Right cardiac atrium (tissue), 5 donors: ENCODE measurements at regions not wholly inside any gene's neighbourhood (a gene's known extent, or its start where the extent isn't known, plus 50 kb on each side); places are given as distances from the start of the nearest gene placed in this dataset.
A peak's percentile ranks its signal among the peaks of the same experiment; 100 is the strongest.

ENCODE experiments used
- ATAC-seq, 2 donors: fragments of 200-7000 bp; cut with Tn5 transposase; one replicate each; pipeline versions ENCODE4 v1.8.0 to v1.9.1; 2020; ENCODE audit warnings: moderate library complexity in 2 of 2, mild to moderate bottlenecking in 1 of 2
- DNase-seq, 3 donors: peaks; one replicate each; pipeline ENCODE4 v3.0.0-alpha.2; 2020
- H3K27ac ChIP-seq: one replicate; pipeline ENCODE4 v1.5.1; 2013; ENCODE audit warnings: mild to moderate bottlenecking, low read length, control low read depth, moderate library complexity
- H3K27me3 ChIP-seq: one replicate; pipeline ENCODE4 v1.6.1; 2013; ENCODE audit not compliant: control insufficient read depth, insufficient read depth
- H3K4me1 ChIP-seq: one replicate; pipeline ENCODE4 v1.6.1; 2013; ENCODE audit warnings: low read length; ENCODE audit not compliant: control insufficient read depth, insufficient read depth
- H3K4me3 ChIP-seq: one replicate; pipeline ENCODE4 v1.5.1; 2013; ENCODE audit warnings: low read length, control low read depth
- H3K9me3 ChIP-seq: one replicate; pipeline ENCODE4 v1.6.1; 2013; ENCODE audit warnings: low read length; ENCODE audit not compliant: control insufficient read depth
- WGBS: extraction: QIAGEN DNeasy Blood & Tissue Kit; methylation state at CpG from one replicate; pipeline ENCODE4 v1.1.7; 2013; 5-methylcytosine and 5-hydroxymethylcytosine counted together
- intact Hi-C, 4 donors: fragments of 100-400 bp; cut with DNase I; formaldehyde crosslinking; loops; one replicate each; pipeline versions ENCODE4 v1.11.0 to v1.14.0; 2022 to 2023
- donor health status: healthy with polysubstance abuse.
- donor health status: DM: no; HTN: yes; CAD: no.
- donor health status: DM: no; HTN: no; CAD: no.
- donor health status: DM: no; HTN: yes; CAD: no; lungs with severe emphysema.
- donor health status: DM: yes; HTN: yes; CAD: no.

DNA sequence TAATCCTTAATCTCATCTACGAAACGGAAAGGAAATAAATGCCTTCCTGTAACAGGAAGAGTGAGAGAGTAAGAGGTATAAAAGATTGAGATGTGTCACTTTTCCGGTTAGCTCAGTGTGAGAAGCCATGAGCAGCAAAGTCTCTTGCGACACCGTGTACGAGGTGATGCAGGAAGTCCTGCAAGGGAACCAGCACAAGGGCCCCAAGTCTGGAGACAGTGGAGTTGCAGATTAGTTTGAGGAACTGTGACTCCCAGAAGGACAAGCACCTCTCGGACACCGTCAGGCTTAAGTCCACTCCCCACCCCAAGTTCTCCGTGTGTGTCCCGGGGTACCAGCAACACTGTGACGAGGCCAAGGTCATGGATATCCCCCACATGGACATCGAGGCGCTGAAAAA, 592.3 kb upstream of the ADGRL2 start:
- no peak overlapping the region for H3K4me3 ChIP-seq
- no peak overlapping the region for H3K27ac ChIP-seq
- 73% methylated on average over 13 of the region's 13 CpGs for WGBS
- ATAC-seq, result no peak
- H3K9me3 ChIP-seq, result no peaks in the 10 kb centered on the region
- no peaks in the 10 kb centered on the region for H3K27me3 ChIP-seq
- no peaks in the 10 kb centered on the region for H3K4me1 ChIP-seq
- DNase-seq, result peak in 1 of 3 donors; percentile 25
- intact Hi-C loops, result no loop called here

DNA sequence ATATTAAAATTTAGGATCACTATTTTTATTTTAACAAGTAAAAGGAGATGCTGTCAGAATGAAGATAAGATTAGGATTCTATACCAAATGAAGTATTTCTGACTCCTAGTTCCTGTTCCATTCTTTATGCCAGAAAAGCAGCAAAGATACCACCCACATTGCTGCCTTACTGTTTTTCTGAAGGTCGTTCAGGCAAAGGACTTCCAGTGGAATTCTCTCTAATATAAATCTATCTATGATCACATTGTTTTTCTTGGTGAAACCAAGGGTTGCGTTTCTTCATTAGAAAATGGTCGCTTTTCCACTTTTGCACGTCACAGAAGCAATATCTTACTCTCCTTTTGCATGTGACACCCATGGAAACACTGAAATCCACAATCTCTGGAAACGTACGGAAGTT, 594.8 kb upstream of the ADGRL2 start:
- ATAC-seq, result no peak
- H3K27ac ChIP-seq, result no peak overlapping the region
- 52% methylated on average over 6 of the region's 6 CpGs for WGBS
- no peaks in the 10 kb centered on the region for H3K4me1 ChIP-seq
- H3K9me3 ChIP-seq, result no peaks in the 10 kb centered on the region
- intact Hi-C loops, result no loop called here
- no peak overlapping the region for H3K4me3 ChIP-seq
- no peaks in the 10 kb centered on the region for H3K27me3 ChIP-seq
- DNase-seq, result no peak

DNA sequence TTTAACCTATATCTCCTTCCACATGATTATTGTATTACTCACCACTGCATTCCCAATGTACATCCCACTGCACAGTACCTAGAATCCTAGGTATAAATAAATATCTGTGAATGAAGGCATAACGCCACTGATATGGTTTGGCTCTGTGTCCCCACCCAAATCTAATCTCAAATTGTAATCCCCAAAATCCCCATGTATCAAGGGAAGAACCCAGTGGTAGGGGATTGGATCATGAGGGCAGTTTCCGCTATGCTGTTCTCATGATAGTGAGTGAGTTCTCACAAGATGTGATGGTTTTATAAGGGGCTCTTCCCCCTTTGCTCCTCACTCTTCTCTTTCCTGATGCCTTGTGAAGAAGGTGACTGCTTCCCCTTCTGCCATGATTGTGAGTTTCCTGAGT, 599.0 kb upstream of the ADGRL2 start:
- no peak overlapping the region for H3K27ac ChIP-seq
- no peaks in the 10 kb centered on the region for H3K4me1 ChIP-seq
- DNase-seq (no peak), ATAC-seq (no peak)
- no peaks in the 10 kb centered on the region for H3K27me3 ChIP-seq
- WGBS, result 94% methylated on average over 2 of the region's 2 CpGs
- intact Hi-C loops, result no loop called here
- no peak overlapping the region for H3K4me3 ChIP-seq
- H3K9me3 ChIP-seq, result no peaks in the 10 kb centered on the region

DNA sequence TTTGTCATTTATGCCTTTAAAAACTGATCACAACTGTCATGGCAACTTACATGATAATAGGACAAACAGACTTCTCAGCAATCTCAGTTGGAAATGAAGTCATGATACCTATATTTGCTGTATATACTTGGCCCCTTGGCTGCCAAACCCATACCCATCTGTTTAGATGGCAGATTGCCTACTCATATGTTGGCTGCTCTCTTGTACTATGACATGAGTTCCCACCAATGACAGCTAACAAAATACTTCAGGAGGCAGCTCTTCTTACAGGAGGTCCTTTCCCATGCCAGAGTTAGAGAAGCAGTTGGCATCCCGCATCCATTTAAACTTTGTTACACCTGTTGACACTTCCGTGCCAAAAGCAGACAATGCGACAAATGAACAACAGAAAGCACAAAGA, 603.1 kb upstream of the ADGRL2 start:
- no peak overlapping the region for H3K27ac ChIP-seq
- intact Hi-C loops, result no loop called here
- H3K27me3 ChIP-seq, result no peaks in the 10 kb centered on the region
- no peak for DNase-seq
- 96% methylated on average over 3 of the region's 3 CpGs for WGBS
- no peak overlapping the region for H3K4me3 ChIP-seq
- H3K9me3 ChIP-seq, result no peaks in the 10 kb centered on the region
- no peak for ATAC-seq
- H3K4me1 ChIP-seq, result no peaks in the 10 kb centered on the region

- ATAC-seq, result no peak
- WGBS, result 80% methylated on average over 7 of the region's 7 CpGs
These were observed 607.8 kb upstream of the ADGRL2 start for GRCh38 chr1:81192647-81193642.

GRCh38 chr1:81190003-81190402, 610.7 kb upstream of the ADGRL2 start:
- ATAC-seq (no peak), DNase-seq (no peak)
- Histone ChIP-seq H3K4me1 (no peaks in the 10 kb centered on the region), H3K27ac (no peak overlapping the region), H3K4me3 (no peak overlapping the region), H3K9me3 (no peaks in the 10 kb centered on the region), H3K27me3 (no peaks in the 10 kb centered on the region)
- intact Hi-C loops, result no loop called here
- WGBS, result 87% methylated on average over 3 of the region's 3 CpGs

More at GRCh38 chr1:81192647-81193642, 607.8 kb upstream of the ADGRL2 start:
- Histone ChIP-seq H3K27ac (no peak overlapping the region), H3K27me3 (no peaks in the 10 kb centered on the region), H3K4me1 (no peaks in the 10 kb centered on the region), H3K4me3 (no peak overlapping the region), H3K9me3 (no peaks in the 10 kb centered on the region)
- intact Hi-C loops, result no loop called here
- DNase-seq, result no peak

DNA sequence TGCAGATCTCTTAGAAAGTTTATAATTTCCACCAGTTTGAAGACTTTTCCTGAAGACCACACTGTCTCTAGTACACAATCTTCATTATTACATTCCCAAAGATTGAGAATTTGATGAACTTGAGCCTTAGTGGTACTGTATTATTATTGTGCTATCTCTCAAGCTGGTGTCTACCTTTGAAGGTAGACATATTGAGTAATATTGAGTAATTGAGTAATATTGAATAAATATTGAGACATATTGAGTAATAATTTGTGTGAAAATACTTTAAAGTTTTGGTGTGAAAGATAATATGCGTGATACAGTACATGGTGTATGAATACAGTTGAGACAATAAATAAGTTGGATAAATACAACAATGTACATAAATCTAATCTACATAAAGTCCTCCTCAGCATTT, 613.1 kb upstream of the ADGRL2 start:
- H3K27me3 ChIP-seq, result no peaks in the 10 kb centered on the region
- intact Hi-C loops, result no loop called here
- H3K4me1 ChIP-seq, result no peaks in the 10 kb centered on the region
- H3K9me3 ChIP-seq, result no peaks in the 10 kb centered on the region
- ATAC-seq, result no peak
- DNase-seq, result no peak
- H3K27ac ChIP-seq, result no peak overlapping the region
- H3K4me3 ChIP-seq, result no peak overlapping the region
- 95% methylated on average over 1 of the region's 1 CpG for WGBS

DNA sequence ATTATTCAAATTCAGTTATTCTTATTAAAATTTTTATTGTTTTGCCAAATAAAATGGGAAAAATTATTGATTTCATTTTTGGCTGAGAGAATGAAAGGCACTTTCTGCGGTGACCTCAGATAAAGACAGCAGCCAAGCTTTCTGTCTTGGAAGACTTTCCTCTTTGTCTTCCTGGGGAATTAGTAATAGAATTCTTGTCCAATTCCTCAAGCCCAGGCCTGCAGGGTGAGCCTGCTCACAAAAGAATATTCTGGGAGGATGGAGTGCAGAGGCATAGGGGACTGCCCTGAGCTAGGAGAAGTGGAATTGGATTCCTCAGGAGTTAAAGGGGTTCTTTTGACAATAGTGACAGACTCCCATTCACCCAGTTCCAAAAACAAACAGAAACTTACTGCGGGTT, 614.5 kb upstream of the ADGRL2 start:
- DNase-seq, result no peak
- WGBS, result 63% methylated on average over 2 of the region's 2 CpGs
- intact Hi-C loops, result no loop called here
- no peaks in the 10 kb centered on the region for H3K27me3 ChIP-seq
- no peaks in the 10 kb centered on the region for H3K4me1 ChIP-seq
- H3K4me3 ChIP-seq, result no peak overlapping the region
- H3K9me3 ChIP-seq, result no peaks in the 10 kb centered on the region
- ATAC-seq, result peak in 1 of 2 donors; percentile 38
- H3K27ac ChIP-seq, result no peak overlapping the region

DNA sequence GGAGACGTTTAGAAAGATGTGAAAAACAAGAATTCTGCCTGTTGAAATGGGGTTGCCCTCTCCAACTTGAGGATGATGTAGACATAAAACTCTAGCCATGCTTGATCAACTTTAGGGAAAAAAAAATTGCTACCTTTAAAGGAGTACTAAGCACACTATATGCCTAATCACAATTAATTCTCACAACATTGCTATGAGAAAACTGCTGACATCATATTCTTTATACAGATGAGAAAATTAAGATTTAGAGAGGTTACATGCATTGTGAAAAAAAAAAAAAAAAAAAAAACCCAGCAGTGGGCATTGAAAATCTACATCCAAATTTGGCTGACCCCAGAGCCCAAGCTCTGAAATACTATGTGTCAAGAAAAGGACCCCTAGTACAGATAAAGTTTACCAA, 617.2 kb upstream of the ADGRL2 start:
- no peaks in the 10 kb centered on the region for H3K4me1 ChIP-seq
- no peaks in the 10 kb centered on the region for H3K9me3 ChIP-seq
- 64% methylated on average over 1 of the region's 1 CpG for WGBS
- no peak overlapping the region for H3K27ac ChIP-seq
- no peak overlapping the region for H3K4me3 ChIP-seq
- DNase-seq (no peak), ATAC-seq (no peak)
- intact Hi-C loops, result no loop called here
- no peaks in the 10 kb centered on the region for H3K27me3 ChIP-seq

- WGBS, result 56% methylated on average over 6 of the region's 6 CpGs
- no peak for DNase-seq
- H3K27ac ChIP-seq, result no peak overlapping the region
- no peaks in the 10 kb centered on the region for H3K27me3 ChIP-seq
- H3K4me1 ChIP-seq, result no peaks in the 10 kb centered on the region
- intact Hi-C loops, result no loop called here
- no peak for ATAC-seq
- no peaks in the 10 kb centered on the region for H3K9me3 ChIP-seq
- H3K4me3 ChIP-seq, result no peak overlapping the region
These were observed 617.7 kb upstream of the ADGRL2 start for GRCh38 chr1:81183051-81183450.

- Histone ChIP-seq H3K9me3 (no peaks in the 10 kb centered on the region), H3K4me1 (no peaks in the 10 kb centered on the region), H3K4me3 (no peak overlapping the region), H3K27ac (no peak overlapping the region), H3K27me3 (no peaks in the 10 kb centered on the region)
- intact Hi-C loops, result no loop called here
- no peak for DNase-seq
- 34% methylated on average over 1 of the region's 1 CpG for WGBS
- ATAC-seq, result no peak
These were observed 621.5 kb upstream of the ADGRL2 start for GRCh38 chr1:81179242-81179641.
